NCI-H774 (cell line): ENCODE measurements at regions not wholly inside any gene's neighbourhood (a gene's known extent, or its start where the extent isn't known, plus 50 kb on each side); places are given as distances from the start of the nearest gene placed in this dataset.

Source experiments
- DNase-seq: peaks from one replicate; lab custom pipeline; 2025; lab: John Stamatoyannopoulos, UW

DNA sequence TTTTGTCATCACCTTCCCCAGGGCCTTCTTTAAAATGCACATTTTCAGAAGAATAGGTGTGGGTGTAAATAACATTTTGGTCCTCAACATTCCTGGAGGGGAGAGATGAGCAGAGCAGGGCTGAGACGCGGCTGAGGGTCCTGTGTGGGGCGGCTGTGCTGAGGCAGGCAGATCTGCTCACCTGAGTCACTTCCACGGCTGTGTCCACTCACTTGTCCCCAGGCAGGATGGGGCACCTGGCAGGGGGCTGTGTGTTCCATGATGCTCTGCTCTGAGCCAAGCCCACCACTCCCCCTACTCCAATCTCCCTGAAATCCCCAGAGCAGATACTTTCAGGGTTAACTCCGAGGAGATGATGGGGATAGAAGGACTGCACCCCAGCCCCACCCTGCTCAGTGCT lies 93.8 kb downstream of the GLRX3 start:
- DNase-seq: no peak

DNA sequence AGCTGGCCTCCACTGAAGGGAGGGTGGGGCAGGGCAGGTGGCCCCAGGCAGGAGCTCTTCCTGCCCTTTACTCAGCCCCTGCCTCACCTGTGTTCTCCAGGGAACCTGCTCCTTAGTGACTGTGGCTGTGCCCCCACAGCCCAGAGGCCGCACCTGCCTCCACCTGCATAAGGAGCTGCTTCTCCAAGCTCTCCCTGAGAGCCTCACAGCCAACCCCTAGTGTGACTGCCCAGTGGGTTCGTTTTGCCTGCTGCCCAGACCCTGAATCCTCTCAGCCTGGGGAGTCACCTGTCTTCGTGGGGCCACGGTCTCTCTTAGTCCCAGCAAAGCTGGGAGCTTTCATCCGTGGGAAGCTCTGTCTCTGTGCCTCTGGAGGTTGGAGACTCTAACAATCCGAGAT lies 94.4 kb downstream of the GLRX3 start:
- no peak for DNase-seq

DNA sequence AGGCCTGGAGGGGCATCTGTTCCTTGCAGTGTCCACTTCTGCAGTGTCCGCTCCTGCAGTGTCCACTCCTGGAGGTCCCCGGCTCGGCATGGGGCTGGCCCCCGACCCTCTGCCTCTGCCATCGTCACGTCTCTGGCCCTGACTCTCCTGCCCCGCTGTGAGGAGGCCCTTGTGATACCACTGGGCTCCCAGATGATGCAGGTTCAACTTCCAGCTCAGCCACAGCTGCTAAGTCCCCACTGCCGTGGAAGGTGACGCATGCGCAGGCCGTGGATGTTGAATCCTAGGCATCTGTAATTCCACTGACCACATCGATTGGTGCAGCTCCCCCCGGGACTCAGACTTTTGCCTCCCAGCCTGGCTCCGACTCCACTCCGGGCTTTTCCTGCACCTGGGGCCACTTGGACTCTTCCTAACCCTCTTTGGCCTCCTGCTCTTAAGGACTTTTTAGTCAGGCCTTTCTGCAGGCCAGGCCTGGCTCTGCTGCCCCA lies 95.1 kb downstream of the GLRX3 start:
- DNase-seq: no peak

DNA sequence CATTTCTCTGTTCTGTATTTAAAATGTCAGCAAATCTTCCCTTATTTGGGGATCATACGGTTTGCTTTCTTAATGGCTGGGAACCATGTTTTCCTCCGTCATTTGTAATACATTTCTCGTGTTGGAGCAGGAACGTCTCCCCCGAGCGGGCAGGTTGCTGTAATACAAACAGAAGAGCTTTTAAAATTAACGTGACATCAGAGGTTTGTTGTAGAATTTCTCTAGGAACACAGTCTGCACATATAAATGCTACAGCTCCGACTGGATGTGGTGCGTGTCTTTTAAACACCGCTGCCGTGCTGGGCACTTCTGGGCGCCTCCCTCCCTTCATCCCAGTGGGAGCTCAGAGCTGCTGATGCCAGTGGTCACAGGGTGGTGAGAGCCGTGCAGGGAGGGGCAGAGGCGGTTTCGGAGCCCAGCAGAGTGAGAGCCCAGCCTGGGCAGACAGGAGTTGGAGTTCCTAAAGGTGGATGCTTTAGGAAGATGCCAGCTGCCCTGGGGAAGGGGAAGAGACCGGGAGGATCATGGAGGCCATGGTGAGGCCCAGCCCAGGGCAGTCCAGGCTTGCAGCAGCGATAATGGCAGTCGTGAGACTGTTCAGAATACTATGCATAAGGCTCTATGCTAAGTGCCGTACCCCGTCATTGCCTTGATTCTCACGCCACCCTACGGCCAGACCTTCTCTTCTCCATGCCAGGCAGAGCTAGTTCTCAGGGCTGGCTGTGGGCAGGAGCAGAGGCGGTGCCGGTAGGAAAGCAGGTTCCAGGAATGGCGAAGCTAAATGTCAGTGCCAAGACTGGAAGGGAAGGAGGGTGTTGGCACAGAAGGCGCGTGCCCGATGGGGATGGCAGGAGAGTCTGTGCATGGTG lies 96.2 kb downstream of the GLRX3 start:
- DNase-seq: no peak

DNA sequence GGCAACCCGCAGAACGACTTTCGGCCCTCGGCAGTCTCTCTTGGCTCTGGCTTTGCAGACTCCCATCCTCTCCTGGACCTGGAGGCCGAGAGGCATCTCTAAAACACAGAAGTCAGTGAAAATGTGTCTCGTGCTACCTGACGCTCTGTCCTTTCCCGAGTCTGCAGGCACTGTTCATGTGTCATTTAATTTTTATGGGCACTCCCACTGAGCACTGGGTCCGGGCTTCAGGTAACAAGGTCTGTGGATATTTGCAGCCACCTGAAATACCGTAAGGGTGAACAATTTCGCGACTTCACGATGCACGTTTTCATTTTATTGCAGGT lies 96.8 kb downstream of the GLRX3 start:
- DNase-seq: no peak

DNA sequence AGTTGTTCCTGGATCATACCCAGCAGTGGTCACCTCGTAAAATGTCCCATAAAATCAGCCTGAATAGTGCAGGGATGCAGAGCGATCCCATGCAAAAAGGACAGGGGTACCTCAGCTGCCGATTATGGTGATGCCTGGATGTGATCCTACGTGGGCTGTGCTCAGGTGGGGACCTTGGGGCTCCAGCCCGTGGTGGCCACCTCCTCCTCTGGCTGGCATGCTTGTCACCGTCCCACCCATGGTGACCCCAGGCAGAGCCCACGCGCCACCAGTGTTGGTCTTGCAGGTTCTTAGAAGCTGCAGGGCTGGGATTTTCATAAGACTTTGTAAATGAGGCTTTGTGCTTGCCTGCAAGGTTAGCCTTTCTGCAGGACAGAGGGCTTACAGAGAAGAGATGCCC lies 97.2 kb downstream of the GLRX3 start:
- no peak for DNase-seq

DNA sequence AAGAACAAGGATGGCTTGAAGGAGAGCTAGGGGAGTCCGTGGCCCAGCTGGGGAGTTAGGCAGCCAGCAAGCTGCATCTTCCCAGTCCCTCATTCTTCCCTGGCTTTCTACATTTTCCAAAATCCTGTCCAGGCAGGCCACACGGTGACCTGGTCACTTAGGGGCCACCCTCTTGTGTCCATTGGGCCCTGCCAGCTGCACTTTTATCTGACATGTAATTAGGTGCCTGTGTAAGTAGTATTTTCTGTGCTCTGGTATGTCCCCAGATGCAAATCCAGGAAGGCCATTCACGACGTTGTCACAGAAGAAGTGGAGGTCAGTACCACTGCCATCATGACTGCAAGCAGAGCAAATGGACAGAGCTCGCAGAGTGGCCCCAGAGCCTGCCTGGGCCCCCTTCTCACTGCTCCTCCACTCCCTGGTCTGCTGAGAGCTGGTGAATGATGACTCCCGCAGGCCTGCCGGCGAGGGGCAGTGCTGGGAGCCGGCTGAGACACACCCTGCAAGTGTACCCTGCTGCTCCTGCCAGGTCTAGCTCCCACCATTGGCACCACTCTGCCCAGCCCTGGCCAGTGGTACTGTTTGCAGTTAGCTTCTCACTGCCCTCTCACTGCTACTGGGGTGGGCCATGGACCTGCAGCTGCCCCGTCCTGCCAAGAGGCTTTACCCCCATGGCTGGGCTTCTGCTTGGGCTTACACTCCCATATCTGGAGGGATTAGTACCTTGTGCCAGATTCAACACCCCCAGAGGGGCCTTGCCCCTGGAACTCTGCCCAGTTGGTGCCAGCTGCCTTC lies 98.2 kb downstream of the GLRX3 start:
- no peak for DNase-seq

DNA sequence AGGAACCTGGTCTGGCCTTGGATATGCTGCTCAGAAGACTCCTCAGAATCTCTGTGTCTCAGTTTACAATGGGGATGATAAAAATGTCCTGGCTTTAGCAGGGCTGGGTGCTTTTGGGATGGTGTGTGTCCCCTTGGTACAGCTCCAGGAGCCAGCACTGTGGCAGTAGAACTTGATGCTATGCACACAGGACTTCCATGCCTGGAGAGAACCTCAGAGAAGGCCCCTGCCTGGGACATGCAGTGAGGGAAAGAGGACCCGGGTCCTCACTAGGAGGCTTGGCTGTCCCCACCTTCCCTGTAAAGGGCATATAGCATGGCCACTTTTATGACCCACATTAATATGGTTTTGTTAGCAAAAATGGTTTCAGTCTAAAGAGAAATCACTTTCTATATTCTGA lies 100.5 kb downstream of the GLRX3 start:
- no peak for DNase-seq

DNA sequence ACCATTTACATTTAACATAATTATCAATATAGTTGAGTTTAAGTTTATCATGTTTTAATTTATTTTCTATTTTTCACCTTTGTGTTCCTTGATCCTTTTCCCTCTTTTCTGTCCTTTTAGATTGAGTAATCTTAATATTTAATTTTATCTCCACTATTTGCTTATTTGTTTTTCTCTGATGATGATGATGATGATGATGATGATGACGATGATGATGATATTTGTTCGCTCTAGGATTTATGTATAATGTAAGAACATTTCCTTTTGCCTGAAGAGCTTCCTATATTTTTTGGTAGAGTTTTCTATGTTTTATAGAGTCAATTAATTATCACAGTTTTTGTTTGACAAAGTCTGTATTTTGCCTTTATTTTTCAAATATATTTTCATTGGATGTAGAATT lies 104.2 kb downstream of the GLRX3 start:
- DNase-seq: no peak

DNA sequence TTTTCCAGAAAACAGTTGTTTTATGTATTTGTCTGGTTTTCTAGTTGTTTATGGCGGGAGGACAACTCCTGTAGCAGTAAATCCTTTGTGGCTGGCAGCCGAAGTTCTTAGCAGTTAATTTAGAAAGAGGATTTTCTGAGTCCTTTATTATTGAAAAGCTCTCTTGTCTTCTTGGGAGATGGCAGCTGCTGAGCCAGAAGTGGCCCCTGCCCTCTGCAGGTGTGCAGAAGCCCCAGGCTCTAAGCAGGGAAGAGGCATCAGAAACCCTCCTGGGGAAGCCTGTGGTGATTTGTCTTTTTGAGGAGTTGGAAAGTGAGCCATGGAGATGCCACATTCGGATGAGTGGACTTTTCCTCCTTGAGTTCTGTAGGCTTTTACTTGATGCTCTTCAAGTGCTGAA lies 106.3 kb downstream of the GLRX3 start:
- DNase-seq: no peak

DNA sequence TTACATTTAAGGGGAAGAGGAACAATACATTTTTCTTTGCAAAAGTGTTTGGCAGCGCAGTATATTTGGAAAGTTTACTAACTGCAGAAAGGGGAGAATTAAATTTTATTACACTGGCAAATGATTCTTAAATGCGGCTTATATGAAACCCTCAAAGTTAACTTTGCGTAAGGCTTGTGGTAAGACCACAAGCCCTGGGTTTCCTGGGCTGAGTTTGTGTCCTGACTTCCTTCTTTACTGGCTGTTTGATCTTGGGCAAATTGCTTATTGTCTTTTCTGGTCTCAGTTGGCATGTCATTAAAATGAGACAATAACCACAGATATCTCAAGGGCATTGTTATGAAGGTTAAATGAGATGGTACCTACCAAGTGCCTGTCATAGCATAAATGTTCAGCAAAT lies 106.8 kb downstream of the GLRX3 start:
- no peak for DNase-seq

DNA sequence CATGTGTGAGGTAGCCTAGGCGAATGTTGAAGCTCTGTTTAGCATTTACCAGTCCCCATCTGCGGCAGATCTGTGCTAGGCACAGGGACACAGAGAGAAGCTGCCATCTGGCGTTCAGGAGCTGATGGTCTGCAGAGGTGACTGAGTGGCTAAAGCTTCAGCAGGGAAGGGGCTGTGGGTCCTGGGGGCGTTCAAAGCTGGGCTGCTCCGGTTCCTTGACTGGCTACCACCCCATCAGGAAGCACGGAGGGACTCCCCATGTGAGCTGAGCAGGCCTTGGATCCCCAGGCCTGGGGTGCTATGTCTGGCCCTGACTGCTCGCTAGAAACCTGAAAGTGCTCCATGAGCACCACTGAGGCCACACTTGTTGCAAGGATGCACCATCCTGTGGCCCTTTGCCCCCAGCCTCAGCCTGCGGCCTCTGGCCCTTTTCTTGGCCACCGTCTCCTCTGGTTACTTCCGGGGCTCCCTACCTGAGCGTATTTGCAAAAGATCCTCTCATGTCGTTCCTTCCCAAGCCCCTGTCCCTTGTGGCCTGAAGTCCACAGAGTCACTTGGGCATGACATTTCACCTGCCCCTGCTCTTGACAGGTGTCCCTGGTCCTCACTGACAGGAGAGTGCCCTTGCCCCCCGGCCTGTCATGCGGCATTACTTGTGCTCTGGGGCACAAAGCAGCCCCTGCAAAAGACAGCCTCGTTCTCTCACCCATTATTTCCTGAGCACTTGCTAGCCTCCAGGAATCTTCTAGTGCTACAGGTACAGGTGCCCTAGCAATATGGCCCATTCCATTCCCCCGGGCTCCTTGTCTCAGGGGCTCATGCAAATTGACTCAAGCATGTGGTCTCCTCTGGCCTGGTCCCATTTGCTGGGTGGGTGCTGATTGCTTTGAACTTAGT lies 108.1 kb downstream of the GLRX3 start:
- no peak for DNase-seq

DNA sequence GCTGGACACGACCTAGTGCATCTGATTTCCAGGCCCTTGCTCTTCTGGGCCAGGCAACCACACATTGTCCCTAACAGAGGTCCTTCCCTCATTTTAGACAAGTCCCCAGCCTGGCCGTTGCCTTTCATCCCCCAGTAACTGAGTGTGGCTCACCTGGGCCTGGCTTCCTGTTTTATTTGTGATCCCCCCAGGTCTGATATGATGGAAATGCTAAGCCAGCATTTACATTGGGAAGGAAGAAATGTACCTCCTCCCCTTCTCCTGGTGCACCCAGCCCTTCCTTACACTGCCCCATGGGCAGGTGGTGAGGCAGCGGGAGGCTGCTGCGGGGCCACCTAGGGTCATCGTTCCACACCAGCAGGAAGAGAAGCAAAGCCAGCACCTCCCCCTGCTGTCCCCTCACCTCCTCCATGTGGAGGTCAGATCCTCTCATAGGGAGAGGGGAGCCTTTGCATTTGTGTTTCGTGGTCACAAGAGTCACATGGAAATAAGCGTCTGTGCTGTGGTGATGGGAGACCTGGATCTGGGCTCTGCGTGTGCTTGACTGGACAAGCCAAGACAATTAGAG lies 108.8 kb downstream of the GLRX3 start:
- no peak for DNase-seq

DNA sequence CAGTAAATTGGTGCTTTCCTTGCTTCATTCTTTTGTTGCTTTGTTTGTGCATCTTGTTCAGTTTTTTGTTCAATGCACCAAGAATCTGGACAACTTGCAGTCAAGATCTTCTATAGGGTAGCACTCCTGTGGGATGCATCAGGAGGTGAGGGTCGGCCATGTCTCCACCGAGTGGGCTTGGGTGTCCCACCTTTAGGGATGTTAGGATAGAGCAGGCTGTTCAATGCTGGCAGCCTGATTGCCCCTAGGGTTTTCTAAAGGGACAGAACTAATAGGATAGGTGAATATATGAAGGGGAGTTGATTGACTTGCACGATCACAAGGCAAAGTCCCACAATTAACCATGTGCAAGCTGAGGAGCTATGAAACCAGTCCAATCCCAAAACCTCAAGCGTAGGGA lies 109.9 kb downstream of the GLRX3 start:
- no peak for DNase-seq

DNA sequence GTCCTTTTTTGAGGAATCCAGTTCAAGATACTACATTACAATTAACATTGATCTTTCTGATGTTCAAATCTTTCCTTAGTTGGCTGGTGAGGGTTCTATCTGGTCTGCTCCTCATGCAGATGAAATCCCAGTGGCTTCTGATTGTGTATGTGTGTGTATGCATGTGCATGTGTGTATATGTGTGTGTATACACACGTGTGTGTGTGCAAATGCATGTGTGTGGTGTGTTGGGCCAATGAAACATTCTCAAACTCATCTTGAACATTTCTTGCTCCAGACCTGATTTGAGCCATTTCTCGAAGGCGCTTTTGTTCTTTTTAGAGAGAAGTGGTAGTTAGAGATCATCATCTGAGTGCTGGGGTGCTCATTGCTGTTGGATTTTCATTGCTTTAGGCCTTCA lies 113.9 kb downstream of the GLRX3 start:
- no peak for DNase-seq

DNA sequence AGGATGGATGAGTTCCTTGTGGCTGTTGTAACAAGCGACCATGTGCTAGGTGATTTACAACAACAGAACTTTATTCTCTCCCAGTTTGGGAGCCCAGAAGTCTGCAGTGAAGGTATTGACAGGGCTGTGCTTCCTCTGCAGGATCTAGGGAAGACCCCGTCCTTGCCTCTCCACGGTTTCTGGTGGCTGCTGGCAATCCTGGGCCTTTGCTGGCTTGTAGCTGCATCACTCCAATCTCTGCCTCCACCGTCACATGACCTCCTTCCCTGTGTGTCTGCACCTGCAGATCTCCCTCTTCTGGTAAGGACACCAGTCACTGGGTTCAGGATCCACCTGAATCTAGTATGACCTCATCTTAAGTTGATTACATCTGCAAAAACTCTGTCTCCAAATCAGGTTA lies 115.6 kb downstream of the GLRX3 start:
- no peak for DNase-seq

DNA sequence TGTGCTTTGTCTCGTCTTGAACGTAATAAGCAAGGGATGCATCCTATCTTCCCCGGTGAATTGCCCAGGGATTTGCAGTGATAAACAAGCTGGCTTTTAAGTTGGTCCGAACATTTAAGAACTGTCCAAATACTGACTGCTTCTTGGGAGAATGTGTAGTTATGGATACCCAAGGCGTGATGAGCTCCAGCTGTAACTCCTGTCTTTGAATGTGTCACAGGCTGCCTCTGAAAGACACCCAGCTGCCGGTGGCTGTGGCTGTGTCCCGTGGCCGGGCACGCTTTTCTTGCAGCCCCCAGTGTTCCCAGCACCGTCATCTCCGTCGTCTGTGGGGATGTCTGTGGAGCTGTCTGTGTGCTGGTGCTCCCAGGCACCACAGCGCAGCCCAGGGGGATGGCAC lies 118.1 kb downstream of the GLRX3 start:
- no peak for DNase-seq

DNA sequence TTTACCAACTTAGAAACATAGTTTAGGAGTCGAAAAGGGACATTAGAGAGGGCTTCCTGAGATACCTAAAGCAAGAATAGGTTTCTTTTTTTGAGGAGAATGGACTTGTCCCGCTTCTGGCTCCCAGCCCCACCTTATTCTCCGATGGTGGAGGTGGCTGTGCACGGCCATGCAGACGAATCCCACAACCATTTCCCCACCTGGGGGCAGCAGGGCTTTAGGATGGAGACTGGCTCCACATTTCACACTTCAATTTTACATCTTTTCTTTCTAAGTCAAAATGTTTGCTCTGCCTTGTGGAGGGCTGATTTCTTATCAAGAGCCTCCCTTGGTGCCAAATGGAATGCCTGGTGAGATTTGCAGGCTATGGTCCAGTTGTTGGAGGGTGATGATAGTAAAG lies 118.5 kb downstream of the GLRX3 start:
- DNase-seq: no peak

DNA sequence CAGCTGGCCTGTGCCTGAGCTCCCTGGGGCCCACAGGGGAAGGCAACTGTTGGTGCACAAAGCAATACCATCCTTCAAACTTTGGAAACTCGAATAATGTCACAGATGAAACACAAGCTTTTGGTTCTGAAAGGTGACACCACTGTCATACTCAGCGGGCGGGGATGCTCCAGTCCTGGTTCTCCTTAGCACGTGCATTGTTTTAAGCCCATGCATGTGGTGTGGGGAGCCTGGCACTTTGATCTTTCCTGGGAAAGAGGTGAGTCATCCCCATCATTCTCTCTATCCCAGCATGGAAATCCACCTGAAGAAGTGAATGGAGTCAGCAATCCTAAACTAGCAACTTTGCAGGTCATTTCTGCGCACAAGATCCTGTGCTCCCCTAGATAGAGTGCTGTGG lies 119.6 kb downstream of the GLRX3 start:
- no peak for DNase-seq

DNA sequence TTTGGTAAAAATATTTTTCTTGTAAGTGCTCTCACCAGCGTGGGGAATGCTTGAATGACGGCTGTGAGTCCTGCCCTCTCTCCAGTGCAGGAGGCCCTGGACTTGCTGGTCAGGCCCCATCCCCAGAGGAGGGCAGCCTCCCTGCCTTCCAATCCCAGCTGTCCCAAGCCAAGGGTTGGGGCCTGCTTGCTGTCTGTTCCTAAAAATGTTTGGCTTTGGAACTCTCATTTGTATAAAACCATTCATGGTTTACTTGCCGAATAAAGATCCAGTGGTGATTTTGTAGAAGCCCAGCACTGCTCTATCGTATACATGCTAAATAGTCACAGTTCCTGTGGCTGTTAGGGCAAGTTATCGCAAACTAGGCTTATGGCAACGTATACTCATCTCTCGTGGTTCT lies 121.7 kb downstream of the GLRX3 start:
- DNase-seq: no peak

DNA sequence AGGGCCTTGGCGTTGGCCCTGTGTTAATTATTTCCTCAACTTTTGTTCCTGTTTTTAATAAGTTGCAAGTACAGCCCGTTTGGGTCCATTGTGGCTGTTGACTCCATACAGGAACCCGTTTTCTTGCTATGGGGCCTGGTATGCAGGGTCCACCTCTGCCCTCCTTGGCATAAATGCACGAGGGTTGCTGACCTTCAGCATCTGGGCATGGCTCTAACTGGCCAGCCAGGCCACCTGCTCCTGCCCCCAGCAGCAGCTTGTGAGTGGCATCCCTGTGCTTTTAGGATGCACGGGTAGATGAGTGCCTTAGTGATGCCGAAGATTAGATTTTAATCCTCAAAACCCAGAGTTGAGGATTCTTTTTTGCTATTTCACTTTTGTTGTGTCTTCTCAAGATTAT lies 123.2 kb downstream of the GLRX3 start:
- DNase-seq: no peak

DNA sequence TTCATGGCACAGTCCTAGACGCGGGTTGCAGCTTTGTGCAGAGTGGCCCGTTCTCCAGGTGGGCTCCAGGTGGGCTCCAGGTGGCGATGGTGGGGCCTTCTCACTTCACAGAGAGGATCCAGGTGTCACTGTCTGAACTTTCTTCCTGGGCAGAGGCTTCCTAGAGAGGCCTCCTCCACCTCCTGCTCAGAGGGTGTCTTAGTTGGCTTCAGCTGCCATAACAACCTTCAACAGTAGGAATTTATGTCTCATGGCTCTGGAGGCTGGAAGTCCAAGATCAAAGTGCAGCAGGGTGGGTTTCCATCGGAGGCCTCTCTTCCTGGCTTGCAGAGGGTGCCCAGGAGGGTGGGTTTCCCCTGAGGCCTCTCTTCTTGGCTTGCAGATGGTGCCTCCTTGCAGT lies 125.1 kb downstream of the GLRX3 start:
- no peak for DNase-seq
